Lower leg skin (tissue), 4 donors: ENCODE measurements at regions not wholly inside any gene's neighbourhood (a gene's known extent, or its start where the extent isn't known, plus 50 kb on each side); places are given as distances from the start of the nearest gene placed in this dataset.
"Not testable (repeated sequence)": the region's sequence is repeated elsewhere in the genome, so short reads cannot be mapped to it uniquely, and the experiment has no call there.

ENCODE experiments used
- DNase-seq, 2 donors: peaks; one replicate each; pipeline ENCODE4 v3.0.0-alpha.2; 2019; ENCODE audit warnings: low spot score in 2 of 2
- H3K4me3 ChIP-seq: fragments of 200-600 bp; sonication (generic); 2 replicates; pipeline ENCODE4 v1.5.1; 2017; ENCODE audit warnings: mild to moderate bottlenecking, low read depth; ENCODE audit not compliant: poor library complexity, severe bottlenecking
- CTCF ChIP-seq, 3 donors: fragments of 450-650 bp; IDR thresholded peaks; one replicate each; pipeline ENCODE4 v1.5.1; 2016; ENCODE audit warnings: antibody characterized with exemption in 3 of 3, mild to moderate bottlenecking in 3 of 3, moderate library complexity in 2 of 3
- POLR2A ChIP-seq, 2 donors: fragments of 450-650 bp; IDR thresholded peaks; one replicate each; pipeline ENCODE4 v1.6.1; 2016 to 2017; ENCODE audit warnings: antibody characterized with exemption in 2 of 2, mild to moderate bottlenecking in 1 of 2, moderate library complexity in 1 of 2
- WGBS, 2 donors: methylation state at CpG; one replicate each; pipeline ENCODE4 v1.1.5; 2018; 5-methylcytosine and 5-hydroxymethylcytosine counted together
- intact Hi-C: fragments of 100-400 bp; cut with DNase I; formaldehyde crosslinking; loops from one replicate; pipeline ENCODE4 v1.15.0; 2023; ENCODE audit warnings: low total_unique reads

- intact Hi-C loops = no loop called here
- 86 to 89% methylated on average over 4 of the region's 4 CpGs for WGBS, 2 donors
- TF ChIP-seq CTCF (IDR thresholded peaks at IDR 0.05) (no peak), POLR2A (IDR thresholded peaks at IDR 0.05) (no peak)
- no peak overlapping the region for H3K4me3 ChIP-seq
- no peak for DNase-seq
These were observed 152.0 kb downstream of the MATN1 start for GRCh38 chr1:30571380-30571779.

GRCh38 chr1:30569384-30569783 lies 154.0 kb downstream of the MATN1 start:
- H3K4me3 ChIP-seq = no peak overlapping the region
- 54 to 55% methylated on average over 3 of the region's 3 CpGs for WGBS, 2 donors
- TF ChIP-seq POLR2A (IDR thresholded peaks at IDR 0.05) (no peak), CTCF (IDR thresholded peaks at IDR 0.05) (no peak)
- intact Hi-C loops = no loop called here
- DNase-seq = peak in 1 of 2 donors; percentile 34

GRCh38 chr1:30562559-30562958 lies 160.8 kb downstream of the MATN1 start:
- no peak for TF ChIP-seq CTCF (IDR thresholded peaks at IDR 0.05)
- TF ChIP-seq POLR2A (IDR thresholded peaks at IDR 0.05) = no peak

GRCh38 chr1:30551603-30552002 lies 171.8 kb downstream of the MATN1 start:
- no peak overlapping the region for H3K4me3 ChIP-seq
- TF ChIP-seq POLR2A (IDR thresholded peaks at IDR 0.05) (no peak), CTCF (IDR thresholded peaks at IDR 0.05) (no peak)
- intact Hi-C loops = no loop called here
- WGBS, 2 donors = 69 to 89% methylated on average over 8 of the region's 8 CpGs
- no peak for DNase-seq

More at GRCh38 chr1:30562559-30562958, 160.8 kb downstream of the MATN1 start:
- H3K4me3 ChIP-seq = no peak overlapping the region
- no peak for DNase-seq
- intact Hi-C loops = no loop called here

- intact Hi-C loops = no loop called here
- H3K4me3 ChIP-seq = no peak overlapping the region
- DNase-seq = no peak
- TF ChIP-seq POLR2A (IDR thresholded peaks at IDR 0.05) (no peak), CTCF (IDR thresholded peaks at IDR 0.05) (no peak)
- 72 to 87% methylated on average over 4 to 5 of the region's 11 CpGs for WGBS, 2 donors
These were observed 172.8 kb downstream of the MATN1 start for GRCh38 chr1:30550365-30551220.

- DNase-seq, intact Hi-C loops, H3K4me3 ChIP-seq: not testable (repeated sequence)
- 93 to 97% methylated on average over 1 of the region's 1 CpG for WGBS, 2 donors
These were observed 173.5 kb downstream of the MATN1 start for GRCh38 chr1:30549872-30550271.
